Activated CD8-positive, alpha-beta T cell treated with anti-CD3 and anti-CD28 coated beads for 36 hours (primary cell): ENCODE measurements at regions not wholly inside any gene's neighbourhood (a gene's known extent, or its start where the extent isn't known, plus 50 kb on each side); places are given as distances from the start of the nearest gene placed in this dataset.
"Not testable (repeated sequence)": the region's sequence is repeated elsewhere in the genome, so short reads cannot be mapped to it uniquely, and the experiment has no call there.

Experiments
- ATAC-seq: fragments of 200-7000 bp; cut with Tn5 transposase; one replicate; pipeline ENCODE4 v1.10.0; 2021; ENCODE audit warnings: mild to moderate bottlenecking, moderate library complexity
- CTCF ChIA-PET: fragments of 350-600 bp; sonication (Branson Sonifier 250); formaldehyde crosslinking; loops from one replicate; lab custom pipeline; 2021; ENCODE audit warnings: antibody characterized with exemption; lab: Charles Lee
- POLR2A ChIA-PET: fragments of 350-600 bp; sonication (Branson Sonifier 250); formaldehyde crosslinking; loops from one replicate; lab custom pipeline; 2021; ENCODE audit warnings: antibody characterized with exemption; lab: Charles Lee
- DNase-seq: peaks from one replicate; pipeline ENCODE4 v3.0.0-alpha.2; 2020
- H3K27ac Mint-ChIP-seq: one replicate; pipeline ENCODE4 v1.8.0; 2021; ENCODE audit warnings: mild to moderate bottlenecking, mixed read lengths
- H3K27me3 Mint-ChIP-seq: one replicate; pipeline ENCODE4 v1.8.0; 2021; ENCODE audit warnings: mixed read lengths
- H3K36me3 Mint-ChIP-seq: one replicate; pipeline ENCODE4 v1.8.0; 2021; ENCODE audit warnings: low read depth, mixed read lengths
- H3K4me1 Mint-ChIP-seq: one replicate; pipeline ENCODE4 v1.8.0; 2021; ENCODE audit warnings: low read depth, mixed read lengths
- H3K4me3 Mint-ChIP-seq: one replicate; pipeline ENCODE4 v1.8.0; 2021; ENCODE audit warnings: mild to moderate bottlenecking, moderate library complexity, mixed read lengths
- H3K9me3 Mint-ChIP-seq: one replicate; pipeline ENCODE4 v1.8.0; 2021; ENCODE audit warnings: mixed read lengths
- CTCF ChIP-seq: fragments of 200-600 bp; IDR thresholded peaks from one replicate; pipeline ENCODE4 v1.8.0; 2022; ENCODE audit warnings: antibody characterized with exemption, mild to moderate bottlenecking
- intact Hi-C: fragments of 100-400 bp; cut with micrococcal nuclease; formaldehyde crosslinking; loops from one replicate; pipeline ENCODE4 v1.10.0; 2022

- H3K27me3 Mint-ChIP-seq, H3K9me3 Mint-ChIP-seq, H3K27ac Mint-ChIP-seq, DNase-seq, POLR2A ChIA-PET, CTCF ChIA-PET, H3K4me3 Mint-ChIP-seq, H3K36me3 Mint-ChIP-seq, H3K4me1 Mint-ChIP-seq, ATAC-seq, intact Hi-C loops: not testable (repeated sequence)
Observed at GRCh38 chr18:14342170-14342569, 201.2 kb downstream of the POTEC start.

- H3K27me3 Mint-ChIP-seq, POLR2A ChIA-PET, H3K27ac Mint-ChIP-seq, H3K4me3 Mint-ChIP-seq, CTCF ChIA-PET, H3K4me1 Mint-ChIP-seq, DNase-seq, H3K9me3 Mint-ChIP-seq, ATAC-seq, H3K36me3 Mint-ChIP-seq, intact Hi-C loops: not testable (repeated sequence)
Observed at GRCh38 chr18:14336017-14336416, 203.8 kb upstream of the ZNF519 start.

- DNase-seq, H3K9me3 Mint-ChIP-seq, POLR2A ChIA-PET, H3K4me1 Mint-ChIP-seq, ATAC-seq, CTCF ChIA-PET, intact Hi-C loops, H3K4me3 Mint-ChIP-seq, H3K36me3 Mint-ChIP-seq, H3K27ac Mint-ChIP-seq, H3K27me3 Mint-ChIP-seq: not testable (repeated sequence)
Observed at GRCh38 chr18:14321217-14321616, 189.0 kb upstream of the ZNF519 start.

- H3K9me3 Mint-ChIP-seq, H3K27ac Mint-ChIP-seq, H3K36me3 Mint-ChIP-seq, H3K27me3 Mint-ChIP-seq, intact Hi-C loops, ATAC-seq, DNase-seq, H3K4me1 Mint-ChIP-seq, CTCF ChIA-PET, H3K4me3 Mint-ChIP-seq: not testable (repeated sequence)
- POLR2A ChIA-PET = interaction anchor here (0.6 kb wide), 1 partner anchor 280 kb away, joined by 3 read pairs; no protein-coding TSS in a partner anchor
Observed at GRCh38 chr18:14301255-14301654, 169.0 kb upstream of the ZNF519 start.

GRCh38 chr18:14295081-14295480 lies 162.8 kb upstream of the ZNF519 start:
- POLR2A ChIA-PET, H3K36me3 Mint-ChIP-seq, CTCF ChIA-PET, intact Hi-C loops, H3K27ac Mint-ChIP-seq, H3K27me3 Mint-ChIP-seq, H3K4me1 Mint-ChIP-seq, ATAC-seq, DNase-seq, H3K4me3 Mint-ChIP-seq, H3K9me3 Mint-ChIP-seq: not testable (repeated sequence)

GRCh38 chr18:14285053-14285452 lies 152.8 kb upstream of the ZNF519 start:
- no peaks in the 10 kb centered on the region for H3K27me3 Mint-ChIP-seq
- ChIA-PET CTCF (no interaction called here), POLR2A (no interaction called here)
- no peaks in the 10 kb centered on the region for H3K9me3 Mint-ChIP-seq
- ATAC-seq (no peak), DNase-seq (no peak)
- no peak overlapping the region for H3K27ac Mint-ChIP-seq
- H3K4me1 Mint-ChIP-seq = no peaks in the 10 kb centered on the region
- intact Hi-C loops = no loop called here
- H3K36me3 Mint-ChIP-seq = no peaks in the 10 kb centered on the region
- TF ChIP-seq CTCF = no peak
- H3K4me3 Mint-ChIP-seq = no peak overlapping the region

- H3K4me1 Mint-ChIP-seq, CTCF ChIA-PET, H3K4me3 Mint-ChIP-seq, intact Hi-C loops, H3K27ac Mint-ChIP-seq, DNase-seq, POLR2A ChIA-PET, H3K9me3 Mint-ChIP-seq, ATAC-seq, H3K36me3 Mint-ChIP-seq, H3K27me3 Mint-ChIP-seq: not testable (repeated sequence)
Observed at GRCh38 chr18:14275391-14275790, 143.2 kb upstream of the ZNF519 start.

- POLR2A ChIA-PET, ATAC-seq, H3K27ac Mint-ChIP-seq, H3K4me3 Mint-ChIP-seq, intact Hi-C loops, H3K27me3 Mint-ChIP-seq, CTCF ChIA-PET, H3K9me3 Mint-ChIP-seq, DNase-seq, H3K36me3 Mint-ChIP-seq, H3K4me1 Mint-ChIP-seq: not testable (repeated sequence)
Observed at GRCh38 chr18:14265637-14266410, 133.6 kb upstream of the ZNF519 start.

GRCh38 chr18:14262786-14263185 lies 130.6 kb upstream of the ZNF519 start:
- H3K27ac Mint-ChIP-seq, H3K9me3 Mint-ChIP-seq, intact Hi-C loops, H3K27me3 Mint-ChIP-seq, ATAC-seq, H3K4me1 Mint-ChIP-seq, CTCF ChIA-PET, POLR2A ChIA-PET, H3K36me3 Mint-ChIP-seq, DNase-seq, H3K4me3 Mint-ChIP-seq: not testable (repeated sequence)

GRCh38 chr18:14250084-14250677 lies 117.9 kb upstream of the ZNF519 start:
- ATAC-seq, H3K27me3 Mint-ChIP-seq, POLR2A ChIA-PET, DNase-seq, H3K4me3 Mint-ChIP-seq, H3K4me1 Mint-ChIP-seq, CTCF ChIA-PET, H3K27ac Mint-ChIP-seq, H3K9me3 Mint-ChIP-seq, H3K36me3 Mint-ChIP-seq, intact Hi-C loops: not testable (repeated sequence)

- H3K27me3 Mint-ChIP-seq, CTCF ChIA-PET, H3K4me1 Mint-ChIP-seq, intact Hi-C loops, H3K9me3 Mint-ChIP-seq, H3K36me3 Mint-ChIP-seq, H3K4me3 Mint-ChIP-seq, ATAC-seq, DNase-seq, H3K27ac Mint-ChIP-seq, POLR2A ChIA-PET: not testable (repeated sequence)
Observed at GRCh38 chr18:14239224-14239623, 107.0 kb upstream of the ZNF519 start.
